Inflammatory macrophage treated with lipopolysaccharide for 4 hours (primary cell): ENCODE measurements at regions not wholly inside any gene's neighbourhood (a gene's known extent, or its start where the extent isn't known, plus 50 kb on each side); places are given as distances from the start of the nearest gene placed in this dataset.
"Not testable (repeated sequence)": the region's sequence is repeated elsewhere in the genome, so short reads cannot be mapped to it uniquely, and the experiment has no call there.

ENCODE experiments used
- DNase-seq: peaks from one replicate; pipeline ENCODE4 v3.0.0-alpha.2; 2020

DNA sequence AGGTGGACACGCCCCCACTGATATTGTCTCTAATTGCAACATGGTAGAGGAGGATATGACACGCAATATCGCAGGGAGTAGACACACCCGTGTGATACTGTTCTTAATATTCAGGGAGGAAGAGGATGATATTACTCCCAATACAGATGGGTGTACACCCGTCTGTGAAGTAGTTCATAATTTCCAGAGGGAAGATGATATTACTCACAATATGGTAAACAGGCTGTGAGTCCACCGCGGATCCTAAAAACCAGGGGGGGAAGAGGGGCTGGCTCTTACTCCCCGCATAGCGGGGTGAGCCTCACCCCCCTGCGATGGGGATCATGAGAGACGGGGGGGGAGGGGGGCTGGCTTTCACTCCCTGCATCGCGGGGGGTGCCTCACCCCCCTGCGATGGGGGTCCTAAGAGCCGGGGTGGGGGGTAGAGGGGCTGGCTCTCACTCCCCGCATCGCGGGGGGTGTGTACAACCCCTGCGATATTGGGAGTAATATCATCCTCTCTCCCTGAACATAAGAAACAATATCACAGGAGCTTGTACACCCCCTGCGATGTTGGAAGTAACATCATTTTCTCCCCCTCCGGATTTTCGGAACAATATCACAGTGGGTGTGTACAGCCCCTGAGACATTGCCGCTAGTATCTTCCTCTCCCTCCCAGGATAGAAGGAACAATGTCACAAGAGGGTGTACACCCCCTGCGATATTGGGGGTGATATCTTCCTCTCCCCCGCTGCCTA is 52.2 kb upstream of the FRG2C start:
- not testable (repeated sequence) for DNase-seq
